Stimulated activated naive B cell treated with anti-CD40 and anti-IgM and Interleukin-4, amounts not matched to agents 10 μg/mL and 1 μg/mL and 100 μg/mL, for 72 hours (primary cell): ENCODE measurements at regions not wholly inside any gene's neighbourhood (a gene's known extent, or its start where the extent isn't known, plus 50 kb on each side); places are given as distances from the start of the nearest gene placed in this dataset.

Experiments used
- ATAC-seq, 2 donors: fragments of 150-1000 bp; cut with Tn5 transposase; replicated peaks; 2 replicates each; pipeline ENCODE4 v1.10.0; 2021; ENCODE audit warnings: moderate library complexity in 1 of 2
- DNase-seq: peaks from one replicate; pipeline ENCODE4 v3.0.0; 2021
- H3K27ac Mint-ChIP-seq: one replicate; pipeline ENCODE4 v1.8.0; 2022; ENCODE audit warnings: mild to moderate bottlenecking, mixed read lengths
- H3K27me3 Mint-ChIP-seq, 2 donors: one replicate each; pipeline ENCODE4 v1.8.0; 2022; ENCODE audit warnings: mixed read lengths in 2 of 2
- H3K36me3 Mint-ChIP-seq, 2 donors: one replicate each; pipeline ENCODE4 v1.8.0; 2022; ENCODE audit warnings: mixed read lengths in 2 of 2, mild to moderate bottlenecking in 1 of 2
- H3K4me1 Mint-ChIP-seq, 2 donors: one replicate each; pipeline ENCODE4 v1.8.0; 2022; ENCODE audit warnings: mixed read lengths in 2 of 2, mild to moderate bottlenecking in 1 of 2
- H3K4me3 Mint-ChIP-seq, 2 donors: one replicate each; pipeline ENCODE4 v1.8.0; 2022; ENCODE audit warnings: mild to moderate bottlenecking in 2 of 2, mixed read lengths in 2 of 2, moderate library complexity in 1 of 2
- H3K9me3 Mint-ChIP-seq, 2 donors: one replicate each; pipeline ENCODE4 v1.8.0; 2022; ENCODE audit warnings: mixed read lengths in 2 of 2, mild to moderate bottlenecking in 1 of 2

- no peak for ATAC-seq
- H3K4me3 Mint-ChIP-seq = no peak overlapping the region
Observed at GRCh38 chr21:16956824-16957223, 556.0 kb upstream of the CXADR start.

GRCh38 chr21:16965424-16965823 lies 547.4 kb upstream of the CXADR start:
- DNase-seq (no peak), ATAC-seq (no peak)
- no peak overlapping the region for H3K27ac Mint-ChIP-seq
- no peaks in the 10 kb centered on the region for H3K4me1 Mint-ChIP-seq
- H3K36me3 Mint-ChIP-seq = no peaks in the 10 kb centered on the region
- H3K4me3 Mint-ChIP-seq = no peak overlapping the region
- peaks cover 11 to 17% of the 10 kb centered on the region in 2 donors for H3K9me3 Mint-ChIP-seq
- no peaks in the 10 kb centered on the region for H3K27me3 Mint-ChIP-seq

More at GRCh38 chr21:16956824-16957223, 556.0 kb upstream of the CXADR start:
- Mint-ChIP-seq H3K27me3 (no peaks in the 10 kb centered on the region), H3K9me3 (peaks cover 12% of the 10 kb centered on the region in 2 donors), H3K36me3 (no peaks in the 10 kb centered on the region), H3K4me1 (no peaks in the 10 kb centered on the region), H3K27ac (no peak overlapping the region)
- no peak for DNase-seq

GRCh38 chr21:16968436-16968835 lies 544.4 kb upstream of the CXADR start:
- Mint-ChIP-seq H3K27me3 (no peaks in the 10 kb centered on the region), H3K36me3 (no peaks in the 10 kb centered on the region), H3K4me1 (no peaks in the 10 kb centered on the region), H3K27ac (no peak overlapping the region), H3K4me3 (no peak overlapping the region), H3K9me3 (peaks cover 8 to 9% of the 10 kb centered on the region in 2 donors)
- no peak for ATAC-seq
- no peak for DNase-seq

GRCh38 chr21:16969636-16970035 lies 543.2 kb upstream of the CXADR start:
- no peak overlapping the region for H3K4me3 Mint-ChIP-seq
- peaks cover 8 to 9% of the 10 kb centered on the region in 2 donors for H3K9me3 Mint-ChIP-seq
- DNase-seq = no peak
- H3K27me3 Mint-ChIP-seq = no peaks in the 10 kb centered on the region
- no peak for ATAC-seq
- H3K27ac Mint-ChIP-seq = no peak overlapping the region
- no peaks in the 10 kb centered on the region for H3K36me3 Mint-ChIP-seq
- H3K4me1 Mint-ChIP-seq = no peaks in the 10 kb centered on the region

- DNase-seq (no peak), ATAC-seq (no peak)
- H3K9me3 Mint-ChIP-seq = peaks cover 0 to 3% of the 10 kb centered on the region in 2 donors
- no peaks in the 10 kb centered on the region for H3K27me3 Mint-ChIP-seq
- no peaks in the 10 kb centered on the region for H3K4me1 Mint-ChIP-seq
- H3K36me3 Mint-ChIP-seq = no peaks in the 10 kb centered on the region
- no peak overlapping the region for H3K4me3 Mint-ChIP-seq
- H3K27ac Mint-ChIP-seq = no peak overlapping the region
Observed at GRCh38 chr21:16974060-16974459, 538.8 kb upstream of the CXADR start.

GRCh38 chr21:16976193-16976592 lies 536.6 kb upstream of the CXADR start:
- H3K36me3 Mint-ChIP-seq = no peaks in the 10 kb centered on the region
- no peak overlapping the region for H3K27ac Mint-ChIP-seq
- no peaks in the 10 kb centered on the region for H3K27me3 Mint-ChIP-seq
- H3K9me3 Mint-ChIP-seq = peaks cover 0 to 6% of the 10 kb centered on the region in 2 donors
- ATAC-seq (no peak), DNase-seq (no peak)
- no peaks in the 10 kb centered on the region for H3K4me1 Mint-ChIP-seq
- H3K4me3 Mint-ChIP-seq = no peak overlapping the region

- no peaks in the 10 kb centered on the region for H3K27me3 Mint-ChIP-seq
- H3K4me3 Mint-ChIP-seq = no peak overlapping the region
- ATAC-seq = peak in 1 of 2 donors; percentile 19
- no peak for DNase-seq
- no peaks in the 10 kb centered on the region for H3K4me1 Mint-ChIP-seq
- H3K27ac Mint-ChIP-seq = no peak overlapping the region
- peaks cover 0 to 4% of the 10 kb centered on the region in 2 donors for H3K9me3 Mint-ChIP-seq
- no peaks in the 10 kb centered on the region for H3K36me3 Mint-ChIP-seq
Observed at GRCh38 chr21:16978309-16978895, 534.4 kb upstream of the CXADR start.

- ATAC-seq (no peak), DNase-seq (no peak)
- H3K4me3 Mint-ChIP-seq = no peak overlapping the region
- no peaks in the 10 kb centered on the region for H3K27me3 Mint-ChIP-seq
- H3K27ac Mint-ChIP-seq = no peak overlapping the region
- H3K36me3 Mint-ChIP-seq = no peaks in the 10 kb centered on the region
- H3K9me3 Mint-ChIP-seq = peaks cover 0 to 4% of the 10 kb centered on the region in 2 donors
- H3K4me1 Mint-ChIP-seq = no peaks in the 10 kb centered on the region
Observed at GRCh38 chr21:16979574-16979973, 533.3 kb upstream of the CXADR start.

- Mint-ChIP-seq H3K27ac (no peak overlapping the region), H3K4me3 (no peak overlapping the region), H3K9me3 (peaks cover 0 to 4% of the 10 kb centered on the region in 2 donors), H3K36me3 (no peaks in the 10 kb centered on the region), H3K4me1 (no peaks in the 10 kb centered on the region), H3K27me3 (no peaks in the 10 kb centered on the region)
- DNase-seq = no peak
- ATAC-seq = no peak
Observed at GRCh38 chr21:16983420-16983819, 529.4 kb upstream of the CXADR start.

GRCh38 chr21:16992448-16992847 lies 520.4 kb upstream of the CXADR start:
- Mint-ChIP-seq H3K27me3 (no peaks in the 10 kb centered on the region), H3K36me3 (no peaks in the 10 kb centered on the region), H3K4me1 (no peaks in the 10 kb centered on the region), H3K27ac (no peak overlapping the region), H3K9me3 (peaks cover 2 to 6% of the 10 kb centered on the region in 2 donors), H3K4me3 (no peak overlapping the region)
- ATAC-seq (no peak), DNase-seq (no peak)

- no peak overlapping the region for H3K4me3 Mint-ChIP-seq
Observed at GRCh38 chr21:16993416-16994038, 519.3 kb upstream of the CXADR start.

GRCh38 chr21:17002594-17003257 lies 510.1 kb upstream of the CXADR start:
- Mint-ChIP-seq H3K4me3 (no peak overlapping the region), H3K4me1 (no peaks in the 10 kb centered on the region), H3K27me3 (no peaks in the 10 kb centered on the region), H3K27ac (no peak overlapping the region), H3K9me3 (peaks cover 2 to 6% of the 10 kb centered on the region in 2 donors), H3K36me3 (no peaks in the 10 kb centered on the region)
- ATAC-seq = no peak
- DNase-seq = no peak

More at GRCh38 chr21:16993416-16994038, 519.3 kb upstream of the CXADR start:
- ATAC-seq (no peak), DNase-seq (no peak)
- no peak overlapping the region for H3K27ac Mint-ChIP-seq
- peaks cover 2 to 8% of the 10 kb centered on the region in 2 donors for H3K9me3 Mint-ChIP-seq
- no peaks in the 10 kb centered on the region for H3K36me3 Mint-ChIP-seq
- no peaks in the 10 kb centered on the region for H3K4me1 Mint-ChIP-seq
- no peaks in the 10 kb centered on the region for H3K27me3 Mint-ChIP-seq

GRCh38 chr21:17003258-17003615 lies 509.6 kb upstream of the CXADR start:
- no peak for ATAC-seq
- Mint-ChIP-seq H3K9me3 (peaks cover 2 to 6% of the 10 kb centered on the region in 2 donors), H3K4me1 (no peaks in the 10 kb centered on the region), H3K27ac (no peak overlapping the region), H3K4me3 (no peak overlapping the region), H3K36me3 (no peaks in the 10 kb centered on the region), H3K27me3 (no peaks in the 10 kb centered on the region)
- DNase-seq = no peak

- H3K4me3 Mint-ChIP-seq = no peak overlapping the region
- H3K27me3 Mint-ChIP-seq = no peaks in the 10 kb centered on the region
- no peak for DNase-seq
- no peaks in the 10 kb centered on the region for H3K4me1 Mint-ChIP-seq
- no peaks in the 10 kb centered on the region for H3K36me3 Mint-ChIP-seq
- no peak overlapping the region for H3K27ac Mint-ChIP-seq
- H3K9me3 Mint-ChIP-seq = peaks cover 2 to 6% of the 10 kb centered on the region in 2 donors
- ATAC-seq = no peak
Observed at GRCh38 chr21:17003763-17004373, 509.0 kb upstream of the CXADR start.
